GM23248 (cell line): ENCODE measurements at regions not wholly inside any gene's neighbourhood (a gene's known extent, or its start where the extent isn't known, plus 50 kb on each side); places are given as distances from the start of the nearest gene placed in this dataset.

ENCODE experiments used
- DNase-seq: peaks from one replicate; pipeline ENCODE4 v3.0.0-alpha.2; 2015
- H2AFZ ChIP-seq: fragments of 200-600 bp; sonication (generic); 2 replicates; pipeline ENCODE4 v1.6.1; 2016; ENCODE audit warnings: antibody characterized with exemption
- H3F3A ChIP-seq: fragments of 200-600 bp; sonication (generic); 2 replicates; pipeline ENCODE4 v1.6.1; 2016; ENCODE audit warnings: mild to moderate bottlenecking, antibody characterized with exemption, mixed run types; ENCODE audit not compliant: insufficient read depth
- H3K27ac ChIP-seq: fragments of 200-600 bp; sonication (generic); 2 replicates; pipeline ENCODE4 v1.5.1; 2016; ENCODE audit warnings: mild to moderate bottlenecking
- H3K27me3 ChIP-seq: fragments of 200-600 bp; sonication (generic); replicated peaks from 2 replicates; pipeline ENCODE4 v1.6.1; 2016; ENCODE audit warnings: mild to moderate bottlenecking; ENCODE audit not compliant: insufficient read depth
- H3K36me3 ChIP-seq: fragments of 200-600 bp; sonication (generic); 2 replicates; pipeline ENCODE4 v1.6.1; 2016; ENCODE audit warnings: low read depth, mild to moderate bottlenecking
- H3K4me1 ChIP-seq: fragments of 200-600 bp; sonication (generic); 2 replicates; pipeline ENCODE4 v1.6.1; 2016; ENCODE audit warnings: mild to moderate bottlenecking; ENCODE audit not compliant: insufficient read depth
- H3K4me2 ChIP-seq: fragments of 200-600 bp; sonication (generic); one replicate; pipeline ENCODE4 v1.6.1; 2016; ENCODE audit warnings: mild to moderate bottlenecking; ENCODE audit not compliant: unreplicated experiment
- H3K4me3 ChIP-seq: fragments of 200-600 bp; sonication (generic); 2 replicates; pipeline ENCODE4 v1.5.1; 2016; ENCODE audit warnings: mild to moderate bottlenecking
- H3K79me2 ChIP-seq: fragments of 200-600 bp; sonication (generic); 2 replicates; pipeline ENCODE4 v1.6.1; 2016; ENCODE audit warnings: mild to moderate bottlenecking; ENCODE audit not compliant: insufficient read depth
- H3K9ac ChIP-seq: fragments of 200-600 bp; sonication (generic); 2 replicates; pipeline ENCODE4 v1.6.1; 2016; ENCODE audit warnings: mild to moderate bottlenecking
- H3K9me2 ChIP-seq: fragments of 200-600 bp; sonication (generic); 2 replicates; pipeline ENCODE4 v1.6.1; 2016; ENCODE audit warnings: mixed run types, mild to moderate bottlenecking, moderate library complexity; ENCODE audit not compliant: insufficient read depth
- H3K9me3 ChIP-seq: fragments of 200-600 bp; sonication (generic); one replicate; pipeline ENCODE4 v1.6.1; 2017; ENCODE audit warnings: low read depth
- H4K20me1 ChIP-seq: fragments of 200-600 bp; sonication (generic); 2 replicates; pipeline ENCODE4 v1.6.0; 2016; ENCODE audit not compliant: insufficient read depth
- EZH2 ChIP-seq: fragments of 200-600 bp; sonication (generic); IDR thresholded peaks from 2 replicates; pipeline ENCODE4 v1.6.1; 2018; ENCODE audit warnings: antibody characterized with exemption, mild to moderate bottlenecking; ENCODE audit not compliant: insufficient read depth, poor library complexity, severe bottlenecking
- EZH2phosphoT487 ChIP-seq: fragments of 200-600 bp; sonication (generic); IDR thresholded peaks from 2 replicates; pipeline ENCODE4 v1.6.1; 2018; ENCODE audit warnings: antibody characterized with exemption, moderate library complexity, mild to moderate bottlenecking, low read depth; ENCODE audit not compliant: insufficient read depth
- WGBS, 2 experiments: methylation state at CpG; one replicate each; pipeline ENCODE4 v1.1.6; 2015 to 2017; ENCODE audit warnings: low lambda C conversion rate in 2 of 2, low coverage in 1 of 2; ENCODE audit errors: missing lambda C conversion rate in 2 of 2; 5-methylcytosine and 5-hydroxymethylcytosine counted together
- in situ Hi-C: fragments of 300-500 bp; cut with MboI; formaldehyde crosslinking; loops from 2 replicates; pipeline ENCODE4 v1.15.0; 2020

DNA sequence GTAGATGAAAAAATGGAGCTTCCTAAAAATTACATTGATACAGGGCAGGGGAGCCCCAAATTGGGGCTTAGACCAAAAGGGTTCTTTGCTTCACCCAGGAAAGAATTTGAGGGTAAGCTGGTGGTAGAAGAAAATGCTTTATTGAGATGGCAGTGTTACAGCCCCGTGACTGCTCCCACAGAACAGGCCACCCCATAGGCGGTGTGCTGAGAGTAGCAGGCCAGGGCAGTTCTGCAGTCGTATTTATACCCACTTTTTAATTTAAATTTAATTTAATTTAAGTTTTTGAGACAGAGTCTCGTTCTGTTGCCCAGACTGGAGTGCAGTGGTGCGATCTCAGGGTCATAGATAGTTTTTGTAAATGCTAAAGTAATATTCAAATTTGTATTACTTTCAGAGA is 265.0 kb downstream of the CDH26 start:
- H3K9me2 ChIP-seq: no peaks in the 10 kb centered on the region
- no peak overlapping the region for H3K9ac ChIP-seq
- no peaks in the 10 kb centered on the region for H3K36me3 ChIP-seq
- H3K27ac ChIP-seq: no peak overlapping the region
- no peaks in the 10 kb centered on the region for H3K79me2 ChIP-seq
- H3K9me3 ChIP-seq: no peaks in the 10 kb centered on the region
- H3K27me3 ChIP-seq: no peaks in the 10 kb centered on the region
- no peaks in the 10 kb centered on the region for H4K20me1 ChIP-seq
- DNase-seq: no peak
- H2AFZ ChIP-seq: no peak overlapping the region
- 67 to 69% methylated on average over 5 of the region's 5 CpGs for WGBS, 2 experiments
- H3F3A ChIP-seq: no peaks in the 10 kb centered on the region
- H3K4me3 ChIP-seq: no peak overlapping the region
- H3K4me2 ChIP-seq: no peak overlapping the region
- in situ Hi-C loops: loop anchor here (25.0 kb wide), 1 partner anchor 1664 kb away; no protein-coding TSS in a partner anchor
- no peaks in the 10 kb centered on the region for H3K4me1 ChIP-seq
- TF ChIP-seq EZH2 (no peak), EZH2phosphoT487 (no peak)

DNA sequence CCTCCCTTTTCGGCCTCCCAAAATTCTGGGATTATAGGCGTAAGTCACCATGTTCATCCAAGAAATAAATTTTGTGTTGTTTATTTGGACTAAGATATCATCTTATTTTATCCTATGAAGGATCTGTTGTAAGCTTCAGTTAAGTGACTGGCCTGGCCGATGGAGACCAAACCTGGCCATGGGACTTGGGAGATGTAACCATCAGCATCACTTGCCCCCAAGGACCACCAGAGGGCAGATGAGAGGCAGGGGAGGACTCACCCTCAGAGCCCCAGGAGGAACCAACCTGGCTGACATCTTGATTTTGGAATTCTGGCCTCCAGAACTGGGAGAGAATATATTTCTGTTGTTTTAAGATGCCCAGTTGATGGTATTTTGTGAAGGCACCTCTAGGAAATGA is 266.7 kb downstream of the CDH26 start:
- Histone ChIP-seq H3K9me3 (no peaks in the 10 kb centered on the region), H3K79me2 (no peaks in the 10 kb centered on the region), H3K27ac (no peak overlapping the region), H3K4me3 (no peak overlapping the region), H3K9ac (no peak overlapping the region), H3K9me2 (no peaks in the 10 kb centered on the region), H4K20me1 (no peaks in the 10 kb centered on the region), H3K4me1 (no peaks in the 10 kb centered on the region), H3K36me3 (no peaks in the 10 kb centered on the region), H3K27me3 (no peaks in the 10 kb centered on the region), H2AFZ (no peak overlapping the region), H3K4me2 (no peak overlapping the region), H3F3A (no peaks in the 10 kb centered on the region)
- 69 to 76% methylated on average over 3 of the region's 3 CpGs for WGBS, 2 experiments
- in situ Hi-C loops: loop anchor here (25.0 kb wide), 1 partner anchor 1662 kb away; no protein-coding TSS in a partner anchor
- TF ChIP-seq EZH2 (no peak), EZH2phosphoT487 (no peak)
- DNase-seq: peak; percentile 47

DNA sequence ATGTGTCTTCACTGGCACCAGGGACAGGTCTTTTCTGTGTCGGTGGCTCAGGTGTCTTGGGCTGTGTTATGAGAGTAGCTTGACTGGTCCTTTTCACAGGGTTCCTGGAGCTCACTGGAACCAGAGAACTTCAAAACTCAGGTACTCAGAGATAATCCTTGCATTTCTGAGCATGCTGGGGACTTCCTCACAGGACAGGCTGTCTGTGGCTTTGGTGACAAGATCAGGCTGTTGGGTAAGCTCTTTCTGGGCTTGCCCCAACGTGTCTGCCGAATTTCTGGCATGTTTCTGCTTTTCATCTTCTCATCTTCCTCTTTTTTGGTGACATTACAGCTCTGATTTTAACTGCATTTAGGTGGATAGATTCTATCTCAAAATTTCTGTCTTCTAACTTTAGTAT is 270.0 kb downstream of the CDH26 start:
- TF ChIP-seq EZH2phosphoT487 (no peak), EZH2 (no peak)
- in situ Hi-C loops: no loop called here
- Histone ChIP-seq H3K36me3 (no peaks in the 10 kb centered on the region), H4K20me1 (no peaks in the 10 kb centered on the region), H3K79me2 (no peaks in the 10 kb centered on the region), H3K9ac (no peak overlapping the region), H3K27ac (no peak overlapping the region), H3K4me2 (no peak overlapping the region), H3K9me3 (no peaks in the 10 kb centered on the region), H3K9me2 (no peaks in the 10 kb centered on the region), H3K27me3 (no peaks in the 10 kb centered on the region), H3F3A (no peaks in the 10 kb centered on the region), H3K4me3 (no peak overlapping the region), H3K4me1 (no peaks in the 10 kb centered on the region), H2AFZ (no peak overlapping the region)
- no peak for DNase-seq
- 45 to 47% methylated on average over 3 of the region's 3 CpGs for WGBS, 2 experiments

DNA sequence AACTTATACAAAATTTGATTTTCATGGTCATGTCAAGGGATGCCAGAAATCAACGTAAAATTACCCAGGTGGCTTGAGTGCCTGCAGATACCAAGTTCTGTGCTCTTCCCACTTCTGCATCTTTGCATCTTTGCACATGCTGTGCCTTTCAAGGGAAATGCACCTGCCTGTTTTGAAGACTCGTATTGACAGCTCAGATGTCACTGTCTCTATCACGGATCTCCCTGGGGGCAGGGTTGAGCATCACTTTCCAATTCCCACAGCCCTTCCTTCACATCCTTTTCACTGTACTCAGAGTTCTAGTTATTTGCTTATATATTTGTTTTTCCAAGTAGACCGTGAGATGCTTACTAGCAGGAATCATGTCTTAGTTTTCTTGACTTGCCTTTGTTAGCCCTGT is 274.2 kb downstream of the CDH26 start:
- Histone ChIP-seq H3K9me2 (no peaks in the 10 kb centered on the region), H3K36me3 (no peaks in the 10 kb centered on the region), H3K9ac (no peak overlapping the region), H3K4me1 (no peaks in the 10 kb centered on the region; the same call in 1 of the 2 replicates), H3K4me2 (no peak overlapping the region), H3K79me2 (no peaks in the 10 kb centered on the region), H3K9me3 (no peaks in the 10 kb centered on the region), H3K4me3 (no peak overlapping the region), H4K20me1 (no peaks in the 10 kb centered on the region), H2AFZ (no peak overlapping the region), H3K27ac (no peak overlapping the region), H3F3A (no peaks in the 10 kb centered on the region), H3K27me3 (no peaks in the 10 kb centered on the region)
- no peak for DNase-seq
- in situ Hi-C loops: no loop called here
- no peak for TF ChIP-seq EZH2
- no peak for TF ChIP-seq EZH2phosphoT487
- 49 to 58% methylated on average over 4 of the region's 4 CpGs for WGBS, 2 experiments
